OCI-LY7 (cell line): ENCODE measurements at regions not wholly inside any gene's neighbourhood (a gene's known extent, or its start where the extent isn't known, plus 50 kb on each side); places are given as distances from the start of the nearest gene placed in this dataset.

Experiments used
- BruUV-seq: library from RNA; stranded (reverse); fragments of 400-500 nt; replicated peaks from 2 replicates; lab custom pipeline; 2021; lab: Mats Ljungman, UMichigan
- CTCF ChIA-PET: fragments of 300-600 bp; sonication (Branson Sonifier 250); formaldehyde crosslinking; loops from one replicate; lab custom pipeline; 2022; ENCODE audit warnings: antibody characterized with exemption; ENCODE audit not compliant: unreplicated experiment; lab: Charles Lee
- POLR2A ChIA-PET: fragments of 300-600 bp; sonication (Branson Sonifier 250); formaldehyde crosslinking; loops from one replicate; lab custom pipeline; 2022; ENCODE audit warnings: antibody characterized with exemption; lab: Charles Lee
- DNase-seq: peaks from one replicate; pipeline ENCODE4 v3.0.0-alpha.2; 2015; ENCODE audit warnings: low spot score
- H2AFZ ChIP-seq: fragments of 200-600 bp; sonication (generic), shearing (Covaris generic); 2 replicates; pipeline ENCODE4 v1.6.1; 2014; ENCODE audit warnings: mild to moderate bottlenecking, antibody characterized with exemption, low read length, moderate library complexity
- H3K27ac ChIP-seq: fragments of 200-600 bp; sonication (generic); 2 replicates; pipeline ENCODE4 v1.5.1; 2014; ENCODE audit warnings: mixed run types, low read depth, mild to moderate bottlenecking, moderate library complexity, low read length, inconsistent platforms; ENCODE audit not compliant: poor library complexity, severe bottlenecking
- H3K36me3 ChIP-seq: fragments of 200-600 bp; sonication (generic); 2 replicates; pipeline ENCODE4 v1.6.1; 2014; ENCODE audit warnings: mild to moderate bottlenecking, antibody characterized with exemption, low read length, moderate library complexity, mixed read lengths; ENCODE audit not compliant: insufficient read depth
- H3K4me1 ChIP-seq: fragments of 200-600 bp; sonication (generic); 2 replicates; pipeline ENCODE4 v1.5.1; 2014; ENCODE audit warnings: mild to moderate bottlenecking, low read length; ENCODE audit not compliant: insufficient read depth, poor library complexity, severe bottlenecking
- H3K4me2 ChIP-seq: fragments of 200-600 bp; sonication (generic); 2 replicates; pipeline ENCODE4 v1.6.1; 2014; ENCODE audit warnings: mild to moderate bottlenecking, low read length
- H3K4me3 ChIP-seq: fragments of 200-600 bp; sonication (generic); 2 replicates; pipeline ENCODE4 v1.5.1; 2014; ENCODE audit warnings: mild to moderate bottlenecking, low read depth, low read length; ENCODE audit not compliant: poor library complexity, severe bottlenecking
- H3K79me2 ChIP-seq: fragments of 200-600 bp; sonication (generic); 2 replicates; pipeline ENCODE4 v1.6.1; 2016; ENCODE audit warnings: low read depth, mild to moderate bottlenecking, low read length, moderate library complexity, mixed read lengths; ENCODE audit not compliant: insufficient read depth
- H3K9me2 ChIP-seq: fragments of 200-600 bp; sonication (generic); 2 replicates; pipeline ENCODE4 v1.6.1; 2016; ENCODE audit warnings: mild to moderate bottlenecking, low read length, mixed read lengths; ENCODE audit not compliant: insufficient read depth
- H3K9me3 ChIP-seq: fragments of 200-600 bp; sonication (generic); 2 replicates; pipeline ENCODE4 v1.6.1; 2014; ENCODE audit warnings: mild to moderate bottlenecking, mixed run types, low read length, mixed read lengths
- H4K20me1 ChIP-seq: fragments of 200-600 bp; sonication (generic); 2 replicates; pipeline ENCODE4 v1.6.1; 2014; ENCODE audit warnings: mild to moderate bottlenecking, antibody characterized with exemption, low read length, moderate library complexity, mixed read lengths; ENCODE audit not compliant: insufficient read depth
- EZH2phosphoT487 ChIP-seq: fragments of 200-600 bp; sonication (generic); IDR thresholded peaks from 2 replicates; pipeline ENCODE4 v1.6.1; 2018; ENCODE audit warnings: low read depth, borderline replicate concordance, mild to moderate bottlenecking, mixed run types, antibody characterized with exemption, low read length, moderate library complexity, mixed read lengths
- intact Hi-C: fragments of 100-400 bp; cut with micrococcal nuclease; formaldehyde crosslinking; loops from one replicate; pipeline ENCODE4 v1.10.0; 2022; ENCODE audit not compliant: unreplicated experiment
- TF ChIP-seq, protein P1 (sequence below): fragments of 200-600 bp; sonication (generic); conservative IDR thresholded peaks from 2 replicates; pipeline ENCODE4 v1.5.1; 2014; ENCODE audit warnings: mild to moderate bottlenecking, antibody characterized with exemption, low read length, moderate library complexity, mixed read lengths

GRCh38 chr2:142484111-142484510 is 353.3 kb upstream of the LRP1B start:
- no peaks in the 10 kb centered on the region for H3K9me3 ChIP-seq
- BruUV-seq: no TSS peak
- intact Hi-C loops: no loop called here
- ChIA-PET POLR2A (no interaction called here), CTCF (no interaction called here)
- no peaks in the 10 kb centered on the region for H3K9me2 ChIP-seq
- H2AFZ ChIP-seq: no peak overlapping the region
- no peak overlapping the region for H3K4me2 ChIP-seq
- TF ChIP-seq, protein P1, sequence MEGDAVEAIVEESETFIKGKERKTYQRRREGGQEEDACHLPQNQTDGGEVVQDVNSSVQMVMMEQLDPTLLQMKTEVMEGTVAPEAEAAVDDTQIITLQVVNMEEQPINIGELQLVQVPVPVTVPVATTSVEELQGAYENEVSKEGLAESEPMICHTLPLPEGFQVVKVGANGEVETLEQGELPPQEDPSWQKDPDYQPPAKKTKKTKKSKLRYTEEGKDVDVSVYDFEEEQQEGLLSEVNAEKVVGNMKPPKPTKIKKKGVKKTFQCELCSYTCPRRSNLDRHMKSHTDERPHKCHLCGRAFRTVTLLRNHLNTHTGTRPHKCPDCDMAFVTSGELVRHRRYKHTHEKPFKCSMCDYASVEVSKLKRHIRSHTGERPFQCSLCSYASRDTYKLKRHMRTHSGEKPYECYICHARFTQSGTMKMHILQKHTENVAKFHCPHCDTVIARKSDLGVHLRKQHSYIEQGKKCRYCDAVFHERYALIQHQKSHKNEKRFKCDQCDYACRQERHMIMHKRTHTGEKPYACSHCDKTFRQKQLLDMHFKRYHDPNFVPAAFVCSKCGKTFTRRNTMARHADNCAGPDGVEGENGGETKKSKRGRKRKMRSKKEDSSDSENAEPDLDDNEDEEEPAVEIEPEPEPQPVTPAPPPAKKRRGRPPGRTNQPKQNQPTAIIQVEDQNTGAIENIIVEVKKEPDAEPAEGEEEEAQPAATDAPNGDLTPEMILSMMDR: no peak
- no peak for TF ChIP-seq EZH2phosphoT487
- DNase-seq: no peak
- no peak overlapping the region for H3K4me3 ChIP-seq
- no peak overlapping the region for H3K27ac ChIP-seq
- no peaks in the 10 kb centered on the region for H4K20me1 ChIP-seq
- H3K36me3 ChIP-seq: no peaks in the 10 kb centered on the region
- H3K4me1 ChIP-seq: no peaks in the 10 kb centered on the region
- no peaks in the 10 kb centered on the region for H3K79me2 ChIP-seq

- no peak overlapping the region for H2AFZ ChIP-seq
- H3K9me2 ChIP-seq: no peaks in the 10 kb centered on the region
- CTCF ChIA-PET: no interaction called here
- H3K4me3 ChIP-seq: no peak overlapping the region
- H3K27ac ChIP-seq: no peak overlapping the region
- POLR2A ChIA-PET: no interaction called here
- H4K20me1 ChIP-seq: no peaks in the 10 kb centered on the region
- no peak overlapping the region for H3K4me2 ChIP-seq
- TF ChIP-seq EZH2phosphoT487: no peak
- TF ChIP-seq, protein P1: no peak
- H3K9me3 ChIP-seq: no peaks in the 10 kb centered on the region
- H3K79me2 ChIP-seq: no peaks in the 10 kb centered on the region
- no peaks in the 10 kb centered on the region for H3K36me3 ChIP-seq
- intact Hi-C loops: no loop called here
- BruUV-seq: no TSS peak
- no peak for DNase-seq
- H3K4me1 ChIP-seq: no peaks in the 10 kb centered on the region
Measured at GRCh38 chr2:142483653-142484052, 352.8 kb upstream of the LRP1B start.

- intact Hi-C loops: no loop called here
- no peak overlapping the region for H2AFZ ChIP-seq
- DNase-seq: no peak
- no peaks in the 10 kb centered on the region for H3K4me1 ChIP-seq
- no peaks in the 10 kb centered on the region for H3K79me2 ChIP-seq
- H4K20me1 ChIP-seq: no peaks in the 10 kb centered on the region
- H3K9me2 ChIP-seq: no peaks in the 10 kb centered on the region
- no peak overlapping the region for H3K4me3 ChIP-seq
- H3K27ac ChIP-seq: no peak overlapping the region
- H3K4me2 ChIP-seq: no peak overlapping the region
- H3K36me3 ChIP-seq: no peaks in the 10 kb centered on the region
- BruUV-seq: no TSS peak
- TF ChIP-seq, protein P1: no peak
- no peak for TF ChIP-seq EZH2phosphoT487
- H3K9me3 ChIP-seq: no peaks in the 10 kb centered on the region
- CTCF ChIA-PET: no interaction called here
- POLR2A ChIA-PET: no interaction called here
Measured at GRCh38 chr2:142478206-142478605, 347.4 kb upstream of the LRP1B start.
